Fibroblast of skin of back (primary cell): ENCODE measurements at regions not wholly inside any gene's neighbourhood (a gene's known extent, or its start where the extent isn't known, plus 50 kb on each side); places are given as distances from the start of the nearest gene placed in this dataset.
A peak's percentile ranks its signal among the peaks of the same experiment; 100 is the strongest.

Experiments used
- DNase-seq: peaks from one replicate; pipeline ENCODE4 v3.0.0-alpha.2; 2013

GRCh38 chr2:219772103-219772635 is 144.7 kb downstream of the SLC4A3 start:
- DNase-seq = no peak

DNA sequence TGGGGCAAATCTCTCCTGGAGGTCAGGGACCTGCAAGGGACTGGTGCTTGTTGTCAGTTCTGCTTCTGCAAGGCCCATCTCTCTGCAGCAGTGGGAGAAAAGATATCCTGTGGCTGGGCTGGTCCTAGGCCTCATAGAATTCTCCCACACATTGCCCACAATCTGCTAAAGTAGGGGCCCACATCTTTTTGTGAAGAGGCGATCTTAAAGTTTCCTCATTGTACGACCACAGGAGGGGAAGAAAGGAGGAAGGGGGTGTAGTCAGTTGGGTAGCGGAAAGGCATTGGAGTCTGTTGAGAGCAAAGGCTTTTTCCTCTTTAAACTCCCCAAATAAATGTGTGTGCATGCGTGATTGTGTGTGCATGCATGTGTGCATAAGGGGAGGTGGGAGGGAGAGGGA is 145.3 kb downstream of the SLC4A3 start:
- DNase-seq = no peak

DNA sequence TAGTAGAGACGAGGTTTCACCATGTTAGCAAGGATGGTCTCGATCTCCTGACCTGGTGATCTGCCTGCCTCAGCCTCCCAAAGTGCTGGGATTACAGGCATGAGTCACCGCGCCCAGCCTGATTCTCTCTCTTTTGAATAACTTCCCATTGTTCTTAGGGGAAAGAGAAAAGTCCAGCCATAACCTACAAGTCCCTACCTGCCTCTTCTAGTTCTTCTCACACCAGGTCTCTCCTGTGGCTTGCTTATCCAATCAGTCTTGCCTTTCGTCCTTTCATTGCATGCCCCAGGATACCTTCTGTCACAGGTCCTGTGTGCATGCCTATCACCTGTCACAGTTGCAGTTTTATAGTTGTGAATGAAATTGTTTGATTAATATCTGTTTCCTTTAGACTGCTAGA is 148.1 kb downstream of the SLC4A3 start:
- no peak for DNase-seq

DNA sequence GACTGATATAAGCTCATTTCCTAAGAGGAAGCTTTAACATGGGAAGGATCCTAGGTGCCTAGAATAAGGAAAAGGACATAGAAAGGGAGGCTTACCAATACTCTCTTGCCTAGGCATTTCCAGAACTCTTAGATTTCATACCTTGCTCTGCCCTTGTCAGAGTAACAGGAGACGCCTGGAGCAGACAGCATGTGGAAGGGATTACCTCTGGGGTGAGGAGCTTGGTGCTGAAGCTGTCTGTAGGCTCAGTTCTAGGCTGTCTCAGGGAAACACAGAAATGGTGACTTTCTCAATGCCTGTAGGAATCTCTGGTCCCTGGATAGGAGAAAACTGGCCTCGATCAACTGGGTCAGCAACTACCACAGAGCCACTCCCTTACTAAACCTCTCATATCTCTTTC is 150.0 kb downstream of the SLC4A3 start:
- DNase-seq = no peak

DNA sequence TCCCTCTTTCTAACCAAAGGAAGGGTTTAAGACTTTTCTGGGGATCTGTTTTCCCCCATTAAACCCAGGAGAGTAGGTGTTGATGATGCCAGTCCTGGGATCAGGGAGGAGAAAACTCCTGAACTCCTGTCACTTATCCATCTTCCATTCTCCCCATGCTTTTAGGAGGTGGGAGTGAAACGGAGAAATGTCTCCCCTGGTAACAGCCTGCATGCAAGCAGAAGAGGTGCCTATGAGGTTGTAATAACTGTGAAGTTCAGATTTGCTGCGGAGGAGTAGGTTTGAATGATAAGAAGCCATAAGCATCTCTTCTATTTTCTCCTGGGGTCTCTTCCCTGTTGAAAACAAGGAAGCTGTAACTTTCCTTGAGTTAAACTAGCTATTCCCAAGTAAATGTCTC is 150.8 kb downstream of the SLC4A3 start:
- no peak for DNase-seq

DNA sequence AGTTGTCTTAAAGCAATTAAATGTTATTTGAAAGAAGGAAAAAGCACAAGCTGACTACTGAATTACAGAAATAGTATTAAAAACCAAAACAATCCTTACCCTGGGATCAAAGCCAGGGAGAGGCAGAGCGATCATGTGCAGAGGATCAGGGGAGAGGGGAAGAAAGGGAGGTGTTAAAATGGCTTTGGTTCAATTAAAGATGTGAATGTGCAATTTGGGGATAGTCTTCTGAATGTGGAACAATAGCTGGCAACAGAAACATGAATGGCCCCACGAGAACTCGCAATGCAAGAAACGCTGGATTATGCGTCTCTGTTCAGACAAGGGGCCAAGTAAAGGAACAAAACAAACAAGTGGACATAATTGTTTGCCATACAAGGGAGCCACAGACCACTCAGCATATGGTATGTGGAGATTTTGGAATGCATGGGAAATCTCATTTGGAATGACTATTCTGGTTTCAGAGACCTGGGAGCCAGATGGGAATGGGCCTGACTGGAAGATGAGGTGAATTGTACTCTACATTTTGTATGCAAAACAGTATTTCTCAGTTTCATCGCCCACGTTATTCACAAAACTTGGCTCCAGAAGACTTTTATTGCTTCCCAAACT is 155.4 kb downstream of the SLC4A3 start:
- no peak for DNase-seq

DNA sequence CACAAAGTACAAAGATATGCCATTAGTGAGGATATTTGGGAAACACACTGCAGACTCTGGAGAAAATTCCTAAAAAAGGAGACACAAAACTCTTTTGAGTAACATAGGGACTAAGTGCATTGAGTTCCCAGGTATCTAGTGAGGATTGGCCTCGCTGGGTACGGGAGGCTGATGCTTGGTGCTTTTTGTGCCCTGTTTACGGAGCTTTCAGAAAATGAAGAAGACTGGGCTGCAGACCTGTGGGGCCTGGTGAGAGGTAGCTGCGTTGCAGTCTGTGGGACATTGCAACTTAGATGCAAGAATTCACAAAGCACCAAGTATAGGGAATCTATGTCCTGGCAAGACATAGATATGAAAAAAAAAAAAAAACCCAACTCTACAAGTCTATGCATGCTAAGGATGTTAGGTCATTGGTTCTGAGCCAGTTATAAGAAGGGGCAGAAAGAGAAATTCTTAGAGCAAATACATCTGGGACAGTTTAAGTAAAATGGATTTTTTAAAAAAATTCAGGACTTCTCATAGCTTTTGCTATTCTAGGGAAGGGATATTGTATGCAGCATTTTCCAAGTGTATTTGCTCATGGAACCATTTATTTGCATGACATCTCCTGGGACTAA is 156.0 kb downstream of the SLC4A3 start:
- DNase-seq = no peak

GRCh38 chr2:219784178-219784577 is 156.7 kb downstream of the SLC4A3 start:
- DNase-seq = no peak

DNA sequence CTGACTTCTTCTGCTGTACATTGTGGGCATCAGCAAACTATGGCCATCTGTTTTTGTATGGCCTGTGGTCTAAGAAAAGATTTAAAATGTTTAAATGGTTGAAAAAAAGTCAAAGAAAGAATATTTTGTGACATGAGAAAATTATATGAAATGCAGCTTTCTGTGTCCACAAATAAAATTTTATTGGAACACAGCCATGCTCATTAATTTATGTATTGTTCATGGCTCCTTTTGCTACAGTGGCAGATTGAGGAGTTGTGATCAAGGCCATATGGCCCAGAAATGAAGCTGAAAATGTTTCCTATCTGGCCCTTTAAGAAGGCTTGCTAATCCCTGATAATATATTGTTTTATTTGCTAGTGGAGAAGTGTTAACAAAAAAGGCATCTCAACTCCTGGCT is 162.0 kb downstream of the SLC4A3 start:
- no peak for DNase-seq

GRCh38 chr2:219792446-219792845 is 165.0 kb downstream of the SLC4A3 start:
- DNase-seq = no peak

- no peak for DNase-seq
These were observed 171.0 kb downstream of the SLC4A3 start for GRCh38 chr2:219798430-219798829.

DNA sequence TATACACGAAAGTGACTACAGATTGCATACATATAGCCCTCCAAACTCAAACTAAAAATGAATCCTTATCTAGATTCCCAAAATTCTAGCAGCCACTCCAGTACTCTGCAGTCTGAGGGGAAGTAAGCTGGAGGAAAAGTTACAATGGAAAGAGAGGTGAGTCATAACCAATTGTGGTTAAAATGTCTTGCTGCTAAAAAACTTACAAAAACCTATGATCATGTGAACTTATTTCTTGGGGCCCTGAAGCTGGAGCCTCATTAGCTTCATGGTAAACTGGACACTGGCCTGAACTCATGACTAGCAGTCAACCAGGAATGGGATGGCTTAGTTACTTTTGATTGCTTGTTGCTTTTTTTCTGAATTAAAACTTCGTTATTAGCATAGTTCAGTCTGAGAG is 175.9 kb downstream of the SLC4A3 start:
- peak; percentile 8 for DNase-seq

DNA sequence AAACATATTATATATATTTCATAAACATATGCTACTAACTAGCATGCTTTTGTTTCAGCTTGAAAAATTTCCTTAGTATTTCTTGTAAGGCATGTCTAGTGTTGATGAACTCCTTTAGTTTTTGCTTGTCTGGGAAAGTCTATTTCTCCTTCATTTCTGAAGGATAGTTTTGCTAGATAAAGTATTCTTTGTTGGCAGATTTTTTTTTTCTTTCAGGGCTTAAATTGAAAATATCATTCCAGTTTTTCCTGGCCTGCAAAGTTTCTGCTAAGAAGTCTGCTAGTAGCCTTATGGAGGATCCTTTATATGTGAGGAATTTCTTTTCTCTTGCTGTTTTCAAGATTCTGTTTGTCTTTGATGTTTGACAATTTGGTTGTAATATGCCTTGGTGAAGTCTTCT is 183.5 kb downstream of the SLC4A3 start:
- no peak for DNase-seq

GRCh38 chr2:219812672-219813071 is 185.2 kb downstream of the SLC4A3 start:
- DNase-seq = no peak

DNA sequence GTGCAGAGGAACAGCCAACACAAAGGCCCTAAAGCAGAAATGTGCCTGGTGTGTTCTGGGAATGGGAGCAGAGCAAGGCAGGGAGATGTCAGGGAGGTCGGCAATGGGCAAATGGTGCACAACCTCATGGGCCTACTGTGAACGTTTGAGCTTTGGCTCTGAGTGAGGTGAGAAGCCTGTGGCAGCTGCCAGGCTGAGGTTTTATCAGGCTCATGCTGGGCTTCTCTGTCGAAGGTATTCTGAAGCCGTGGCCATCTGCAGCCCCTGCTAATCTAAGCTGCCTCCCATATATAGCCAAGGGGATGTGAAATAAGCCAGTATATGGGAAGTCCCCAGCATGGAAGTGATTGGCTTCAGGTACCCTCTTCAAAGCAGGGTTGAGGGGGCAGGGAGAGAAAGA is 193.3 kb downstream of the SLC4A3 start:
- no peak for DNase-seq

DNA sequence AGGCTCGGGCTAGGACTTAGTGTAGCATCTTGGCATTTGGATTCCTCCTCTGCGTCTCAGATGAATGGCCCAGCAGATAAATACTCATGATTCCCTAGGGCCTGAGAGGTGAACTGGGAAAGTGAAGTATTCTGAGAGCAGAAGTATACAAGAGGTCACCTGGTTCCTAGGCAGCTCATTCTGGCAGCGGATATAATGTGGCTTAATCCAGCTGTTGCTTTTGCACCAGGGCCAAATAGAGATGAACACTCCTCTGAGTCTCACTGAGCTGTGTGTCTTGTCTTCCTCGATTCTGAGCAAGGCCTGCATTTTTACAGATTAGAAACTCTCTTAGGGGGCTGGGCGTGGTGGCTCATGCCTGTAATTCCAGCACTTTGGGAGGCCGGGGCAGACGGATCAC is 196.1 kb downstream of the SLC4A3 start:
- no peak for DNase-seq

GRCh38 chr2:219824996-219825395 is 197.6 kb downstream of the SLC4A3 start:
- no peak for DNase-seq

GRCh38 chr2:219828127-219828526 is 200.7 kb downstream of the SLC4A3 start:
- DNase-seq = no peak

DNA sequence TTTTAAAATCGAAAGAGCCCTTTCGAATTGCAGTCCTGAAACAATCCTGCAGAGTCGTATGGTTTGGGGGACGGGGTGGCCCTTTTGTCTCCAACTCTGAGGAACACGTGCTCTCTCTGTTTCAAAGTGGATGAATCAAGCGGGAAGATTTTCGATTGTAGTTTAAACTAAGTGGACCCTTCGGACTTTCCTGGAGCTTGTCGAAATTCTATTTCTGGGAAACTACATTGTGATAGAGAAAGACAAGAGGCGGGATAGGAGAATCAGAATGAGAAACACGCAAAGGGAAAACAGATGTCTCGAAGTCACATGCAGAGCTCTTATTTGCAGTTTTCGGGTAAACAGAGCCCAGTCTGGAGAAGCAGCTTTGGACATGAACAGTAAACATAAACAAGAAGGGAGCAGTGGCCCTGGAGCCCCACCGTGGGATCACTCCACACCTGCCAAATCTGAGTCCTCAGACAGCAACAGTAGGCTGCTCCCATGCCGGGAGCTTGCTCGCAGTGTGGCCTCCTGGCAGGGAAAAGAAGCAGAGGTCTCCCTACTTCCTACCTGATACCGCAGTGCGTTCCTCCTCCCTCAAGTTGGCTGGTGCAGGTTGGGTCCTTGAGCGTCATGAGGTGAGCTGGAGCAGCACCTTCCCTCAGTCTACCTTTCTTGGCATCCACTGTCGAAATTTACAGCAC is 202.4 kb downstream of the SLC4A3 start:
- no peak for DNase-seq

DNA sequence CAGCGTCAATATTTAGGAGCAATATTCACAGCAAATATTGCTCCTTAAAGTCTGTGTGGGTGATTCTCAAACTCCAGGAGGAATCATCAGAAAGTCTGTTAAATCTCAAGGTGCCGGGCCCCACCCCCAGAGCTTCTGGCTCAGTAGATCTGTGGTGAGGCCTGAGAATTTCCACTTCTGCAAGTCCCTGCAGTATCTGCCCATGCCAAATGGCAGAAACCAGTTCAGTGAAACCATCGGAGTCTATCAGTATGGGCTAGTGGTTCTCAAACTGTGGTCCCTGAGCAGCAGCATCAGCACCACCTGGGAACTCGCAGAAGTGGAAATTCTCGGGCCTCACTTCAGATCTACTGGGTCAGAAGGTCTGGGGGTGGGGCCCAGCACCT is 202.9 kb downstream of the SLC4A3 start:
- no peak for DNase-seq

DNA sequence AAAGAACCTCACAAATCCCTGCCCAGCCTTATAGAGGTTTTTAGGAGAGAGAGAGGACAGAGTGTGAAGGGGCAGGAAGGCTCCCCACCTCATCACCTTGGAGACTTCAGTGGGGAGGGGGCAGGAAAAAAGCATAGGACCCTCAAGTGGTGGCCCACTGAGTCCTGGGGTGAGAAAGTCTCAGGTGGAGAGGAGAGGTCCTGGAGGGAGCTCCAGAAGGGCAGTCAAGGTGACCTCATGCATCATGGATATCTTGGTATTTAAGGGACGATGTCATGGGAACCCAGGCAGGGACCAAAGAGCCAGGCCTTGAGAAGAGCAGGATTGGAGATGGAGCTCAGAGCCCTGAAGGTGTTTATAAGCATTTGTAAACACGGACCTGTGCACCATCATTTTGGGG is 204.5 kb downstream of the SLC4A3 start:
- no peak for DNase-seq

DNA sequence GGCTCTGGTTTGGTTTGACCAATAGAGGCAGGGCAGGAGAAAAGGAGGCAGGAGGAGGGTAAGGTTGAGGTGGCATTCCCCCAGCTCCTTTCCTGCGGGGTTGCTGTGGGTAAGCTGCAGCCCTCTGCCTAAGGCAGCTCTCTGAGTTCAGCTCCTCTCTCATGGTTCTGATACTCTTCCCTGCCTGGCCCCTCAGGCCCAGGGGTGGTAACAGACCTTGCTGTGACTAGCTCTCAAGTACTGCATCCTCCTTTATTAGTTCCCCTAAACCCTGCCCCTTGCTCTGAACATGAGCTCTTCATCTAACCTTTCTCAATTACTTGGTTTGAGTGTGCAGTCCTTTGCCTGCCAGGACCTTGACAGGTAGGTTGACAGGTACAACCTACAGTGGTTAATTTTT is 205.5 kb downstream of the SLC4A3 start:
- DNase-seq = no peak

- no peak for DNase-seq
These were observed 208.1 kb downstream of the SLC4A3 start for GRCh38 chr2:219835493-219835892.

GRCh38 chr2:219836647-219837177 is 209.3 kb downstream of the SLC4A3 start:
- DNase-seq = peak; percentile 30
